Thoracic aorta (tissue), 2 donors: ENCODE measurements at regions not wholly inside any gene's neighbourhood (a gene's known extent, or its start where the extent isn't known, plus 50 kb on each side); places are given as distances from the start of the nearest gene placed in this dataset.

Experiments used
- ATAC-seq: fragments of 150-250 bp; one replicate; pipeline ENCODE4 v1.8.0; 2017; ENCODE audit warnings: low read depth; ENCODE audit not compliant: insufficient number of reproducible peaks, low FRiP score
- DNase-seq: peaks from one replicate; pipeline ENCODE4 v3.0.0-alpha.2; 2020; ENCODE audit warnings: low spot score
- H3K27ac ChIP-seq, 2 donors: fragments of 200-600 bp; sonication (generic); 1 replicate in 1 of 2; 2 replicates in 1 of 2; pipeline ENCODE4 v1.5.1; 2016; ENCODE audit warnings: mild to moderate bottlenecking in 2 of 2, moderate library complexity in 2 of 2
- H3K27me3 ChIP-seq: fragments of 200-600 bp; sonication (generic); replicated peaks from 2 replicates; pipeline ENCODE4 v1.6.0; 2016; ENCODE audit warnings: mild to moderate bottlenecking; ENCODE audit not compliant: insufficient read depth
- H3K36me3 ChIP-seq: fragments of 200-600 bp; sonication (generic); one replicate; pipeline ENCODE4 v1.5.1; 2016
- H3K4me1 ChIP-seq, 2 donors: fragments of 200-600 bp; sonication (generic); 1 replicate in 1 of 2; 2 replicates in 1 of 2; pipeline versions ENCODE4 v1.5.1 to v1.6.0; 2016; ENCODE audit warnings: low read depth in 2 of 2, mild to moderate bottlenecking in 1 of 2; ENCODE audit not compliant: control insufficient read depth in 1 of 2
- H3K4me3 ChIP-seq: fragments of 200-600 bp; sonication (generic); 2 replicates; pipeline ENCODE4 v1.5.1; 2016; ENCODE audit warnings: mild to moderate bottlenecking
- H3K9me3 ChIP-seq: fragments of 200-600 bp; sonication (generic); 2 replicates; pipeline ENCODE4 v1.5.1; 2016
- TF ChIP-seq, protein P1 (sequence below): fragments of 200-600 bp; sonication (generic); IDR thresholded peaks from one replicate; pipeline ENCODE4 v1.5.1; 2019; ENCODE audit warnings: antibody characterized with exemption

DNA sequence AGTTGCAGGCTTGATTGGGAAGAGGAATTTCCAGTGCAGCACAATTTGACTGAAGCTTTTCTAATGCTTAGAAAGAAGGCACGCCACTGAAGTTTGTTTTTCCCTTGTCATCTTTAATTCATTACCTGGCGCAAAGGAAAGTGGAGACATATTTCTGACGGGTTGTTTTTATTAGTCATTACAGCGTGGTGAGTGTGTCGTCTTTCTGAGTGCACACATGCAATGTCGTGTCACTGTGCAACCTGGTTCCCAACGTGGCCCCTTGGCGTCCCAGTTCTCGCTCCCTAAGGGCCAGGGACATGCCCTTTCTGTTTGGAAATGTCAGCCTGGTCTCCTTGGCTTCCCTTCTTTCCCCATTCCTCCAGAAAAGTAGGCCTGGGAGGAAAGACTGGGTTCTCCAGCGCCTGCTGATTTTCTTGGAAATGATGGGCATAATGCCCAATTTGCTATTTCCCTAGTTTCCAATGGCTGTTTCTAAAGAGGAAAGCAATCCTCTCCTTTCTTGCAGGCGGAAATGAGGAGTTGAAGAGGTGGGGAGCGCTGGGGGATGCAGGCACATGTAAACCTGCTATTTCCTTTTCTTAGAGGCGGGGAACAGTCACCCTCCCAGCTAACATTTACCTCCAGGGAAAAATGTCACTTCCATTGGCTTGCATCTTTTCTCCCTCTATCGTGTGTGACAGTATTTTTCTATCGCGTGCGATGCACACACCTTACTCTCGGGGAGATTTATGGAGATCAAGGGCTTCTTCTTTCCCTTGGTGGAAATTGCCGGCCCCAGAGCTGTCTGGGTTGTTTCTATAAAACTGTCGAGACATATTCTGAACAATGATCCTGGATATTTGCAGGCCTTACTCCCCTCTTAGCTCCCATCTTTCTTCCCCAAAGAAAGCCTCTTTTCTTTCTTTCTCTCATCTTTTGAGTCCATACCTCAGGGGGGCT, 249.8 kb downstream of the ARHGAP12 start:
- no peak for ATAC-seq
- H3K4me3 ChIP-seq = no peak overlapping the region
- H3K27ac ChIP-seq = no peak overlapping the region
- H3K36me3 ChIP-seq = no peaks in the 10 kb centered on the region
- peaks cover 18% of the 10 kb centered on the region for H3K9me3 ChIP-seq
- H3K4me1 ChIP-seq = peaks cover 0 to 11% of the 10 kb centered on the region in 2 donors
- TF ChIP-seq, protein P1, sequence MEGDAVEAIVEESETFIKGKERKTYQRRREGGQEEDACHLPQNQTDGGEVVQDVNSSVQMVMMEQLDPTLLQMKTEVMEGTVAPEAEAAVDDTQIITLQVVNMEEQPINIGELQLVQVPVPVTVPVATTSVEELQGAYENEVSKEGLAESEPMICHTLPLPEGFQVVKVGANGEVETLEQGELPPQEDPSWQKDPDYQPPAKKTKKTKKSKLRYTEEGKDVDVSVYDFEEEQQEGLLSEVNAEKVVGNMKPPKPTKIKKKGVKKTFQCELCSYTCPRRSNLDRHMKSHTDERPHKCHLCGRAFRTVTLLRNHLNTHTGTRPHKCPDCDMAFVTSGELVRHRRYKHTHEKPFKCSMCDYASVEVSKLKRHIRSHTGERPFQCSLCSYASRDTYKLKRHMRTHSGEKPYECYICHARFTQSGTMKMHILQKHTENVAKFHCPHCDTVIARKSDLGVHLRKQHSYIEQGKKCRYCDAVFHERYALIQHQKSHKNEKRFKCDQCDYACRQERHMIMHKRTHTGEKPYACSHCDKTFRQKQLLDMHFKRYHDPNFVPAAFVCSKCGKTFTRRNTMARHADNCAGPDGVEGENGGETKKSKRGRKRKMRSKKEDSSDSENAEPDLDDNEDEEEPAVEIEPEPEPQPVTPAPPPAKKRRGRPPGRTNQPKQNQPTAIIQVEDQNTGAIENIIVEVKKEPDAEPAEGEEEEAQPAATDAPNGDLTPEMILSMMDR = no peak
- no peaks in the 10 kb centered on the region for H3K27me3 ChIP-seq
- DNase-seq = no peak

DNA sequence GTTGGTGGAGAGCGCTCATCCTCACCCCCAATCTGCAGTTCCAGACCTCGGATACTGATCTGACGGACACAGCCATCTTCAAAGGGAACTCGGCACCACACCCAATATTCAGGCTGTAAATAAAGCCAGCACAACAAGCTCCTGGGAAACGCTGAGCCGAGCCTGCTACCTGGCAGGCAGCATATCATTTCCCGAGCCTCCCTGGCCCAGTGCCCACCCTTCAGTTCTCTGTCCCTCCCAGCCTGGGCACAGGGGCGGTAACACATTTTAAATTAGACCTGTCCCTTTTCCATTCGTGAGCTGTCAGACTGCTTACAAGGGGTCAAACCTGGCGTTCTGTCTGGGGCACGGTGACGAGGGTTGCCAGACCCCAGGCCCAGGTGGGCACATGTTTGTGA, 250.5 kb downstream of the ARHGAP12 start:
- ATAC-seq (no peak), DNase-seq (no peak)

DNA sequence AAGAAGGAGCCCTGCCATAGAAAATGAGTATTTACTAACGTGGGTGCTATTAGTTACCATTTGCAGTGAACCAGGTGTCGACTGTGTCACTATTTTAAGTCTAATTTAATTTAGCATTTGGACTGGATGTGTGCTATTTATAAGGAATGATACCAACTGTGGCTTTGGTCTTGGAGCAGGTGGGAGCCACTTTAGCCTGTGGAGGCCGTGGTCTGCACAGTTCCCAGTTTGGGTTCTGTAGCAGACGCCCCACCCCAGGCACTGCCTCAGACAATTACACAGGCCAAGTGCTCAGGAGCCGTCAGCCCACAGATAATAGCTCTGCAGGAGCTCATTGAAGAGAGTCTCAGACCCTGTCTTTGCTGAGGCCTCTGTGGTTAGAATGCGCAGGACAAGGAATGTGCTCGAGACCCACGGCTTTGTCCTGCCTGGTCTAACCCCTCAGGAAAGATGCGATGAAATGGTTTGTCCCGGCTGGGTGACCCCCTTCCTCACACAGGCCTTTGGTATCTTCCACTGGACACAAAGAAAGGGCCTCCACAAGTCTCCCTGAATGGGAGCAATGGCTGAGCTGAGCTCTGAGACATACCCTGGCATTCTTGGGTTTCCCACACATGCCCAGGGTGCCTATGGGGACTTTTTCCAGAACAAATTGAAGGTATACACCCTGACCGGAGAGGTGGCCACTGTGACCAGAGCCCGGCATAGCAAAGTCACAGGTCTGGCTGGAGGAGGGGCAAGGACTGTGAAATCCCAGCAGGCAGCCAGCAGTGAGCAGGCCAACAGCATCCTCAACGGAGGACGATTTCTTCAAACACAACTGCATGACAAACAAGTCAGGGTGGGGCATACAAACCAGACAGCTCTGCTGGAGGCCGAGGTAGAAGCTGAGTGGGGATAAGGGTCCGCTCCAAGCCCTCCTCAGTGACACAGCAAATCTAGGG, 251.2 kb downstream of the ARHGAP12 start:
- TF ChIP-seq, protein P1 = no peak
- Histone ChIP-seq H3K27ac (no peak overlapping the region), H3K36me3 (no peaks in the 10 kb centered on the region), H3K9me3 (peaks cover 12% of the 10 kb centered on the region), H3K4me1 (peaks cover 0 to 11% of the 10 kb centered on the region in 2 donors), H3K4me3 (no peak overlapping the region), H3K27me3 (no peaks in the 10 kb centered on the region)
- ATAC-seq (no peak), DNase-seq (no peak)

More for the DNA sequence above, 250.5 kb downstream of the ARHGAP12 start:
- no peak overlapping the region for H3K27ac ChIP-seq
- peaks cover 0 to 11% of the 10 kb centered on the region in 2 donors for H3K4me1 ChIP-seq
- TF ChIP-seq, protein P1 = no peak
- peaks cover 12% of the 10 kb centered on the region for H3K9me3 ChIP-seq
- no peaks in the 10 kb centered on the region for H3K27me3 ChIP-seq
- H3K4me3 ChIP-seq = no peak overlapping the region
- no peaks in the 10 kb centered on the region for H3K36me3 ChIP-seq

DNA sequence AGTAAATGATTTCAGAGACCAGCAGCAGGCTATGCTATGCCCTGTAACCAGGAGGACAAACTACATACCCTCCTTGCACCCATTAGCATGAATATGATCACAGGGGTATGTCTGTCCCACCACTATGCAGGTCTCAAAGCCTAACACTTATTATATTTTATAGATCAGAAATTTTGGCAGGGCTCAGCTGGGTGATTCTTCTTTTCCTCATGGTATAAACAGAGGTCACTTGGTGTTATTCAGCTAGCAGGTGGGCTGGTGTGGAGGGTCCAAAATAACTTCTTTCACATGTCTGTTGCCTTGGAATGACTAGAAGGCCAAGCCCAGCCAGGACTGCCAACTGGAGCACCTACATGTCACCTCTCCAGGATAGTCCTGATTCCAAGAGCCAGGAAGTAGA, 252.9 kb downstream of the ARHGAP12 start:
- ATAC-seq (no peak), DNase-seq (no peak)
- H3K4me3 ChIP-seq = no peak overlapping the region
- peaks cover 0 to 11% of the 10 kb centered on the region in 2 donors for H3K4me1 ChIP-seq
- no peaks in the 10 kb centered on the region for H3K27me3 ChIP-seq
- H3K9me3 ChIP-seq = peaks cover 12% of the 10 kb centered on the region
- no peak overlapping the region for H3K27ac ChIP-seq
- TF ChIP-seq, protein P1 = no peak
- no peaks in the 10 kb centered on the region for H3K36me3 ChIP-seq

DNA sequence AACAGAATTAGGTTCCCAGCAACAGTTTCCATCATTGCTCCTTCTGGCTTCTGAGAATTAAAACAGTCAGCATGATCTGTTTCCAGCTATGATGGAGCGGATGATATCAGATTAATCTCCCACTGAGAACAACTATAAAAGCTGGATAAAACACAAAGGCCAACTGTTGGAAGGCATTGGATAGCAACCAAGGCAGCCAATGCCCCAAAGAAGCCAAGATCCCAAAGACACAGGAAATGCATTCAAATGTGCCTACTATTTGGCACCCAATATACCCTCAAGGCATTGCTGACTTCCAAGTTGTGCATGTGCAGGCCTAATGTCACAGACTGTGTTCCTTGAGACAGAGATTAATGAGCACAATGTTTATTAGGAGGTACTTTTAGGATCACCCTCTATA, 259.3 kb downstream of the ARHGAP12 start:
- no peak overlapping the region for H3K27ac ChIP-seq
- H3K9me3 ChIP-seq = no peaks in the 10 kb centered on the region
- no peaks in the 10 kb centered on the region for H3K27me3 ChIP-seq
- no peaks in the 10 kb centered on the region for H3K36me3 ChIP-seq
- H3K4me3 ChIP-seq = no peak overlapping the region
- H3K4me1 ChIP-seq = peaks cover 0 to 9% of the 10 kb centered on the region in 2 donors
- ATAC-seq = no peak
- DNase-seq = no peak
- TF ChIP-seq, protein P1 = no peak
